ENCODE measurements at regions not wholly inside any gene's neighbourhood (a gene's known extent, or its start where the extent isn't known, plus 50 kb on each side); places are given as distances from the start of the nearest gene placed in this dataset.

GRCh38 chr6:16950825-16951495 is 150.9 kb upstream of the STMND1 start:
- TF ChIP-seq CTCF (conservative IDR thresholded peaks at IDR 0.05; ENCODE audit: low read length) (no peak), EZH2phosphoT487 (IDR thresholded peaks at IDR 0.05; ENCODE audit: borderline replicate concordance, low read depth, low read length) (no peak)
